ENCODE measurements at regions not wholly inside any gene's neighbourhood (a gene's known extent, or its start where the extent isn't known, plus 50 kb on each side); places are given as distances from the start of the nearest gene placed in this dataset.

DNA sequence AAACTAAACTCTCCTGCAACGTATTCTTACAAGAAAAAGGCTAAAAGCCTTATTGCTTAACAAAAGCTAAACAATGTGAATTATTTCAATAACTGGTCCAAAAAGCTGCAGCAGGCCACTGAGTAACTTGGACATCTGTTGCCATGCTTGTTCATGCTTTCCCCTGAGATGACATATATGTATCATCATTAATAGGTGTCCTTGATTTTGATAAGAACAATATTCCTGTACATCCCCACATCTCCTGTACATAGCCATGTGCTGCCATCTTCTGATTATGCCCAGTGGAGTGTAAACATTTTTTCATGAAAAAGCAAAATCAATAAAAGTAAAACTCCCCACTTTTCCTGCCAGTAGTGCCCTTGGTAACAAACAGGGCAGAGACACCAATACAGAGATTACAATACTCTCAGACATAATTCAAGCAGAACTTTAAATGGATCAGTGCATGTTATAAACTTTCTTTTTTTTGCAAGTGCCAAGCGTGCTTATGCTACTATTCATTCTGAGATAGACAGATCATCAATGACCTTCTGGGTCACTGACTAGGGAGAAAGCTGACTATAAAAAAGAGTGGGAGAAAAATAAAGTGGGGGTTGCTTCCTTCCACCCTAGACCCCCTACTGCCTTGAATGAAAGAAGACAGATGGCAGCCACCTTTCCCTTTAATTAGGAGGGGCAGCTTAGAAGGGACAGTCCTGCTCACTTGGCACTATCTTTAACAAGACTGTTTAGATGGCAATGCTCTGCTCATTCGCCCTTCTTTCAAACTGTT is 205.5 kb upstream of the KLF14 start:
- DNase-seq: no peak
- no peak for ATAC-seq
- H3K27ac Mint-ChIP-seq: peak overlapping the region; percentile 43
- POLR2A ChIA-PET: interaction anchor here (0.6 to 2.8 kb wide), 8 partner anchors 8 to 26 kb away, joined by 3 to 16 read pairs (median 3); no protein-coding TSS in a partner anchor
- H3K4me1 Mint-ChIP-seq (ENCODE audit: low read depth): peaks cover 79% of the 10 kb centered on the region
- no peaks in the 10 kb centered on the region for H3K9me3 Mint-ChIP-seq (ENCODE audit: insufficient read depth)
- no peaks in the 10 kb centered on the region for H3K27me3 Mint-ChIP-seq (ENCODE audit: low read depth)
- CTCF ChIA-PET: interaction anchor here (0.7 to 4.1 kb wide), 10 partner anchors 9 to 101 kb away, joined by 3 to 19 read pairs (median 10); no protein-coding TSS in a partner anchor
- peaks cover 77% of the 10 kb centered on the region for H3K36me3 Mint-ChIP-seq (ENCODE audit: low read depth)
- no peak overlapping the region for H3K4me3 Mint-ChIP-seq

DNA sequence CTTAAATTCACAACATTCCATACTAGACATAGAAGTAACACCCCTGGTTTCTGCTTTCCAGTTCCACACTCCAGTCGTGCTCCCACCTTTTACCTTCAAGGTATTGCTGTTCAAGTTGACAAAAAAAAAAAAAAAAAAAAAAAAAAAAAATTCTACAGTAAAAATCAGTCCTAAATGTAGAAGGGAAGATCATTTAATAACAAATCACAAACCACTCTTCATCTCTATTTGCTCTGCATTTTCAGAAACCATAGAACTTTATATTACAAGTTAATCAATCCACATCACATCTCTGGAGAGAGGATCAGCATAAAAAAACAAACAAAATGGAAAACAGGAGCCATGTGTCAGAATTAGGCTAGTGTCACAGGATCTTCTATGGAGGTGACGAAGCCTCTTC is 206.3 kb upstream of the KLF14 start:
- Mint-ChIP-seq H3K4me1 (ENCODE audit: low read depth) (peaks cover 83% of the 10 kb centered on the region), H3K9me3 (ENCODE audit: insufficient read depth) (no peaks in the 10 kb centered on the region), H3K27ac (peak overlapping the region; percentile 90), H3K27me3 (ENCODE audit: low read depth) (no peaks in the 10 kb centered on the region), H3K36me3 (ENCODE audit: low read depth) (peaks cover 78% of the 10 kb centered on the region), H3K4me3 (peak overlapping the region; percentile 72)
- ChIA-PET POLR2A (interaction anchor here (0.8 to 2.8 kb wide), 5 partner anchors 12 to 27 kb away, joined by 3 to 16 read pairs (median 4); no protein-coding TSS in a partner anchor), CTCF (interaction anchor here (0.7 to 4.1 kb wide), 8 partner anchors 9 to 100 kb away, joined by 3 to 19 read pairs (median 10); no protein-coding TSS in a partner anchor)
- DNase-seq: no peak
- ATAC-seq: no peak

DNA sequence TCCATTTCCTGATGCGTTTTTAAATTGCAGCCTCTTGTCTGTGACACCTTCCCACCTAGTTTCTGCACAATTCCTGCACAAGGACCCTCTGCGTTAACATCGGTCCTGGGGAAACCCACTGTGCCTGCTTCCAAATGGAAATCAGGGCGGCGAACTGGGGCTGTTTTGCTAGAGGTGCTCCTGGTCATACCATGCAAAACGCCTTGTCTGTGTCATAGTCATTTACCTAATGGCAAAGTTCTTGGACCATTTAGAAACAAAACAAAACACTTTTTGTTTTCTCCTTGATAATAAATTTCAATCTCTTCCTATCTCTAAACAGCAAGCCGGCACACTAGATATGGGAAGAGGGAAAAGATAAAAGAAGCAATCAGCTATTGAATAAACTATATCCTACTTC is 206.9 kb upstream of the KLF14 start:
- DNase-seq (no peak), ATAC-seq (no peak)
- Mint-ChIP-seq H3K27ac (peak overlapping the region; percentile 75), H3K9me3 (ENCODE audit: insufficient read depth) (no peaks in the 10 kb centered on the region), H3K4me3 (peak overlapping the region; percentile 72), H3K27me3 (ENCODE audit: low read depth) (no peaks in the 10 kb centered on the region), H3K36me3 (ENCODE audit: low read depth) (peaks cover 78% of the 10 kb centered on the region), H3K4me1 (ENCODE audit: low read depth) (peaks cover 83% of the 10 kb centered on the region)
- POLR2A ChIA-PET: interaction anchor here (0.9 to 2.8 kb wide), 8 partner anchors 9 to 41 kb away, joined by 3 to 16 read pairs (median 4); no protein-coding TSS in a partner anchor
- CTCF ChIA-PET: interaction anchor here (1.5 to 4.1 kb wide), 4 partner anchors 12 to 44 kb away, joined by 4 to 19 read pairs (median 14); no protein-coding TSS in a partner anchor

DNA sequence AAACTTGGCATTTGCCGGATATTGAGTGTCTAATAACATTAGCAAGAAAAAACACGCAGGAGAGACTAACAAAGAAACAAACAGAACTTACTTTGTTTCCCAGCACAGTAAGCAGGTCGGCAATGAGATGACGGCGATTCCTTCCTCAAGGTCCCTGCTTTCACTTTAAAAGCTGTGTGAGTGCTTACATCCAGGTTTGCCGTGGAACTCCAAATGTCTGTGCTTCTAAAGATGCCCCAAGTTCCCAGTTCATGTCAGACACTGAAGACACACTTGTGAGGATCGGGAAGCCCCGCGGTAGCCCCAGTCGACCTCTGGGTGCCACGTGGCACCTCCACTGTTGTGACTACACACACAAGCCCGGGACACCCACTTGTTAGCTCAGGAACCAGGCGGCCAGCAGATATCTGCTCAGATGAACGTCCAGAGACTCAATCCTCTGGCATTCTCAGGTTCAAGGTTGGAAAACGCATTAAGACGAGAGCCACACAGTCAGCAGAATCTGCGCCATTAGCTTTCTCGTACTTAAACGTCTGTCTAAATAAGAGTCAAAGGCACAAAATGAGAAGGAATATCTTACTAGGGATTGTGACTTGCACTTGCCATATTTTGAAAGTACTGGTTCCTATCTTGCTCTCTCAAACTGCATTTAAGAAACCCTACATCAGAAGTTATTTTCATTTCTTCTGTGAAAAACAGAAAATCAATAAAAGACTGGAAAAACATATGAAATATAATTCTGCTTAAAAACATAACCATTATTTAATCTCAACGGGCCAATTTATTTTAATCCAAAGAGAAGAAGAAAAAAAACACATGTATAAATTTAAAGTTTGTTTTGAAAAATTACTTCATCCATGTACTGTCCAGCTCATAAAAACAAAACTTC is 207.6 kb upstream of the KLF14 start:
- POLR2A ChIA-PET: interaction anchor here (0.9 to 2.8 kb wide), 9 partner anchors 10 to 40 kb away, joined by 3 to 16 read pairs (median 4); no protein-coding TSS in a partner anchor
- ATAC-seq: peak; percentile 18

DNA sequence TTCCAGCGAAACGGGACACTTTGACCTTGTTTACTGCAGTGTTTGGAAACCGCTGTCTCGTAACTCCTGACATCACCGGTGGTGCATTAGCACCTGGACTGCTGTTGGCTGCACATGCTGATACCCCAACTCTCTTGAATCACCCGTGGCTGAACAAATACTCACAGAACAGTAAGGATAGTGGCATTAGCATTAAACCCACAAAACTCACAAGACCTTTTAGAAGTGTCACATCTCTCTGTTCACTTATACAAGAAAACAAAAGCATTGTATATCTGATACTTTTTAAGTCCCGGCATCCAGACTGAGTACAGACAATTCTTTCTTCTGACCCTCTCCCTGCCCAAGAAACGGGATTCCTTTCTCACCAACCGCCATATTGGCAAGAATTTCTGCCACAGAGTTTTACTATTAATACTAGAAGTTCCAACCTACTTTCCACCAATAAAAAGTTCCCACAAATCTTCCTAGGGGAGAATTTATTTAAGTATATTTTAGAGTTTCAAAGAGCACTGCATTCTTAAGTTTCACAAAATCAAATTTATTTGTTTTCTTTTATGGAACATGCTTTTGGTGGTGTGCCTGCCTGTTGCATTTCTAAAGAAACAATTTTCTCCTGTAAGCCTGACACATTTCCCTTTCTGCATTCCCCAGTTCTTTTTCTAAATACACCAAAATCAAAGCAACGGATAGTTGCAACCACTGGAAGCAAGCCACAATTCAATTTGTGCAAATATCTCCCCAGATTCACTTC is 208.4 kb upstream of the KLF14 start:
- CTCF ChIA-PET: interaction anchor here (0.9 to 3.0 kb wide), 5 partner anchors 14 to 65 kb away, joined by 4 to 19 read pairs (median 4); no protein-coding TSS in a partner anchor
- Mint-ChIP-seq H3K9me3 (ENCODE audit: insufficient read depth) (no peaks in the 10 kb centered on the region), H3K27ac (peak overlapping the region; percentile 75), H3K4me1 (ENCODE audit: low read depth) (peaks cover 80% of the 10 kb centered on the region), H3K4me3 (peak overlapping the region; percentile 72), H3K27me3 (ENCODE audit: low read depth) (no peaks in the 10 kb centered on the region), H3K36me3 (ENCODE audit: low read depth) (peaks cover 74% of the 10 kb centered on the region)
- DNase-seq (no peak), ATAC-seq (no peak)
- POLR2A ChIA-PET: interaction anchor here (1.0 to 2.8 kb wide), 3 partner anchors 17 to 29 kb away, joined by 3 to 16 read pairs (median 6); no protein-coding TSS in a partner anchor

More for the DNA sequence above, 207.6 kb upstream of the KLF14 start:
- Mint-ChIP-seq H3K4me1 (ENCODE audit: low read depth) (peaks cover 83% of the 10 kb centered on the region), H3K4me3 (peak overlapping the region; percentile 72), H3K36me3 (ENCODE audit: low read depth) (peaks cover 78% of the 10 kb centered on the region), H3K27ac (peak overlapping the region; percentile 75), H3K27me3 (ENCODE audit: low read depth) (no peaks in the 10 kb centered on the region), H3K9me3 (ENCODE audit: insufficient read depth) (no peaks in the 10 kb centered on the region)
- CTCF ChIA-PET: interaction anchor here (0.9 to 4.1 kb wide), 6 partner anchors 13 to 66 kb away, joined by 4 to 19 read pairs (median 8); no protein-coding TSS in a partner anchor
- no peak for DNase-seq

DNA sequence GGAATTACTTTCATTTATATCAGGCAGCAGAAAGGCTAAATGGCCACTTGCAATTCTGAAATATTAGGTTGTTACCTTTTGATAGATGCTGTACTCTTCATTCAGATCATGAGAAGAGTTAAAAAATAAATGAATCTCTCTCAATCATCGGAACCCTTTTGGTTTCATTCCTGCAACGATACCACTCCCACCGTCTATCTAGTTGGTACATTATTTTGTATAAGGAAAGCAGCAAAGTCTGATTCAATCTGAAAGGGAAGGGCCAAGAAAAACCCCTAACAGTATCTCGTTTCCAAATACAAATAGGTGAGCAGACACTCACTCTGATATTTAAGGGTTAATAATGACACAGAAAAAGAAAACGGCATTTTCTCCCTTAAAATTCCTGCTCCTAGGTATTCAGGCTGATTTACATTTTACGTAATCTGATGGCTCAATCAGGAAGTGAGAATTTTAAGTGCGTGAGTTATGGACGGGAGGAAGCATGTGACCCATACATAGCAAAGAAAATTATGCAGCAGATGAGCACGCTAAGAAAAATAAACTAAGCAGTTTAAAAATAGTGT is 209.4 kb upstream of the KLF14 start:
- Mint-ChIP-seq H3K4me1 (ENCODE audit: low read depth) (peaks cover 85% of the 10 kb centered on the region), H3K27me3 (ENCODE audit: low read depth) (no peaks in the 10 kb centered on the region), H3K36me3 (ENCODE audit: low read depth) (peaks cover 79% of the 10 kb centered on the region), H3K27ac (peak overlapping the region; percentile 75), H3K9me3 (ENCODE audit: insufficient read depth) (no peaks in the 10 kb centered on the region), H3K4me3 (peak overlapping the region; percentile 72)
- DNase-seq (no peak), ATAC-seq (peak; percentile 25)
- CTCF ChIA-PET: interaction anchor here (1.2 to 7.7 kb wide), 7 partner anchors 14 to 97 kb away, joined by 3 to 60 read pairs (median 5); no protein-coding TSS in a partner anchor
- POLR2A ChIA-PET: interaction anchor here (2.8 to 7.1 kb wide), 2 partner anchors 14 to 30 kb away, joined by 11 to 95 read pairs; no protein-coding TSS in a partner anchor

DNA sequence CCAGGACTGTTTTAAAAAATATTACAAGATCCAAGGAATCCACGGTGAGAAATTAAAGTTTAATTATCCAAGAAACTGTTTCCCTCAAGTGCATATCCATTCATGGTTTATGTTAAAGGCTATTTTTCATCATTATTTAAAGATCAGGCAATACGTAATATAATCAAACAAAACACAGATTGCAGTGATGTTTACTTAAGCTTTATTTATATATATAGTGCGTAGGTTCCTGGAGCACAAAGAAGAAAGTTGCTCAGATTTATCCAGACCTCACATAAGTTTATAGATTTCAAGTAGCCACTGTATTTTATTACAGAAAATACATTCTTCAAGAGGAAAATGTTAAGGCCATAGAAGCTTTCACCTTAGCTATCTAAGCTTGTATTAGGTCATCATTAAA is 210.0 kb upstream of the KLF14 start:
- ChIA-PET CTCF (interaction anchor here (1.0 to 8.5 kb wide), 10 partner anchors 11 to 97 kb away, joined by 3 to 68 read pairs (median 7); no protein-coding TSS in a partner anchor), POLR2A (interaction anchor here (2.8 to 7.1 kb wide), 2 partner anchors 14 to 30 kb away, joined by 11 to 95 read pairs; no protein-coding TSS in a partner anchor)
- no peak for ATAC-seq
- H3K4me1 Mint-ChIP-seq (ENCODE audit: low read depth): peaks cover 86% of the 10 kb centered on the region
- DNase-seq: no peak
- H3K36me3 Mint-ChIP-seq (ENCODE audit: low read depth): peaks cover 79% of the 10 kb centered on the region
- H3K27ac Mint-ChIP-seq: peak overlapping the region; percentile 75
- no peaks in the 10 kb centered on the region for H3K9me3 Mint-ChIP-seq (ENCODE audit: insufficient read depth)
- peak overlapping the region; percentile 72 for H3K4me3 Mint-ChIP-seq
- no peaks in the 10 kb centered on the region for H3K27me3 Mint-ChIP-seq (ENCODE audit: low read depth)

DNA sequence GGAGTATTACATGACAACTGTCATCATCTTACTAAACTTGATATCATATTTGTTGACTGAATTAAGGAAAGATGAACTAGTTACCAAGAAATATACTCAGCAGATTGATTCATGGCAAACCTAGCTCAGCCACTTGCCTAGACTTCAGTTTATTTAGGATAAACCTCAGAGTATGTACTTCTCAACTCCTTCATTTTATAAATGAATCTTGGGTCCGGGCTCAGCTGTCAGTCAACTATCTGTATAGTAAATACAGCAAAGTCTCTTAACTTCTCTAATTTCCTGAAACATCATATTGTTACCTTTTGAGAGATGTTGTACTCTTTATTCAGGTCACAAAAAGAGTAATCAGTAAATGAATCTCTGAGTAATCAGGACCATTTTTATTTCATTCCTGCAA is 211.0 kb upstream of the KLF14 start:
- H3K27ac Mint-ChIP-seq: peak overlapping the region; percentile 72
- POLR2A ChIA-PET: interaction anchor here (1.4 to 7.1 kb wide), 3 partner anchors 13 to 31 kb away, joined by 4 to 95 read pairs (median 11); no protein-coding TSS in a partner anchor
- no peaks in the 10 kb centered on the region for H3K27me3 Mint-ChIP-seq (ENCODE audit: low read depth)
- DNase-seq: no peak
- H3K4me3 Mint-ChIP-seq: no peak overlapping the region
- peaks cover 82% of the 10 kb centered on the region for H3K4me1 Mint-ChIP-seq (ENCODE audit: low read depth)
- H3K36me3 Mint-ChIP-seq (ENCODE audit: low read depth): peaks cover 75% of the 10 kb centered on the region
- no peak for ATAC-seq
- no peaks in the 10 kb centered on the region for H3K9me3 Mint-ChIP-seq (ENCODE audit: insufficient read depth)
- CTCF ChIA-PET: interaction anchor here (1.0 to 8.5 kb wide), 13 partner anchors 8 to 96 kb away, joined by 3 to 68 read pairs (median 9); no protein-coding TSS in a partner anchor

DNA sequence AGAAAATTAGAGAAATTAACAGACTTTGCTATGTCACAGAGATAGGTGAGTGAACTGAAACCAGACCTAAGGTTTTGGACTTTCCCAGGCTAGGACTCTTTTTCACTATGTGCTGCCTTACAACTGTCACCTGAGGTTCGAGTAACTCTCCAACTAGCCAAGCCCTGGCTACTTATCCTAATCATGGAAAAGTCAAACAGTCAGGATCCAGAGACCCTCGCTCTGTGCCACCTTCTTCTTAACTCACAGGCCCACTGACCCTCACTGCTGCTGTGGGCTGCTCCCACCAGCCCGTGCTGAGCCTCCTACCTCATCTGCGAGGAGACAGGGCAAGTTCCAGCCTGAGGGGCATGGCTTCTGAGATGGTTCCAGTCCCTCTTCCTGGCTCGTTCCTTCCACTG is 211.4 kb upstream of the KLF14 start:
- DNase-seq (no peak), ATAC-seq (no peak)
- peaks cover 72% of the 10 kb centered on the region for H3K36me3 Mint-ChIP-seq (ENCODE audit: low read depth)
- ChIA-PET POLR2A (interaction anchor here (1.4 to 7.1 kb wide), 3 partner anchors 12 to 32 kb away, joined by 4 to 95 read pairs (median 11); no protein-coding TSS in a partner anchor), CTCF (interaction anchor here (1.3 to 8.5 kb wide), 9 partner anchors 9 to 96 kb away, joined by 4 to 68 read pairs (median 27); no protein-coding TSS in a partner anchor)
- no peaks in the 10 kb centered on the region for H3K27me3 Mint-ChIP-seq (ENCODE audit: low read depth)
- peak overlapping the region; percentile 72 for H3K27ac Mint-ChIP-seq
- no peak overlapping the region for H3K4me3 Mint-ChIP-seq
- peaks cover 79% of the 10 kb centered on the region for H3K4me1 Mint-ChIP-seq (ENCODE audit: low read depth)
- no peaks in the 10 kb centered on the region for H3K9me3 Mint-ChIP-seq (ENCODE audit: insufficient read depth)

DNA sequence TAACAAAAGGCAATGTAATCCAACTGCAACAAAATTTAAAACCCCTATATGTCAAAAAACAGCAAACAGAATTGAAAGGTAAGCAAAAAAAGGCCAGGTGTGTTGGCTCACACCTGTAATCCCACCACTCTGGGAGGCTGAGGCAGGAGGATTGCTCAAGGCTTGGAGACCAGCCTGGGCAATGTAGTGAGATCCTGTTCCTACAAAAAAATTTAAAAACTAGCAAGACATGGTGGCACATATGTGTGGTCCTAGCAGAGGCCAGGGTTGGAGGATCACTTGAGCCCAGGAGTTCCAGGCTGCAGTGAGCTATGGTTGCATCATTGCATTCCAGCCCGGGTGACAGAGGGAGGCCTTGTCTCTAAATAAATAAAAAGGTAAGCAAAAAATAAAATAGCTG is 212.1 kb upstream of the KLF14 start:
- H3K4me3 Mint-ChIP-seq: no peak overlapping the region
- DNase-seq (no peak), ATAC-seq (no peak)
- no peaks in the 10 kb centered on the region for H3K27me3 Mint-ChIP-seq (ENCODE audit: low read depth)
- H3K36me3 Mint-ChIP-seq (ENCODE audit: low read depth): peaks cover 65% of the 10 kb centered on the region
- peaks cover 72% of the 10 kb centered on the region for H3K4me1 Mint-ChIP-seq (ENCODE audit: low read depth)
- no peaks in the 10 kb centered on the region for H3K9me3 Mint-ChIP-seq (ENCODE audit: insufficient read depth)
- ChIA-PET POLR2A (interaction anchor here (0.6 to 7.1 kb wide), 2 partner anchors 11 to 33 kb away, joined by 3 to 95 read pairs; no protein-coding TSS in a partner anchor), CTCF (interaction anchor here (1.0 to 8.5 kb wide), 9 partner anchors 10 to 163 kb away, joined by 3 to 68 read pairs (median 27); no protein-coding TSS in a partner anchor)
- H3K27ac Mint-ChIP-seq: peak overlapping the region; percentile 56

Data from activated CD8-positive, alpha-beta T cell treated with anti-CD3 and anti-CD28 coated beads, Interleukin-2, amount 10 ng/mL, durations not matched to agents 7 days and 5 days (primary cell).